ENCODE measurements at regions not wholly inside any gene's neighbourhood (a gene's known extent, or its start where the extent isn't known, plus 50 kb on each side); places are given as distances from the start of the nearest gene placed in this dataset.

- TF ChIP-seq EZH2 (IDR thresholded peaks at IDR 0.05; ENCODE audit: low read depth) = no peak
- TF ChIP-seq, protein P1, sequence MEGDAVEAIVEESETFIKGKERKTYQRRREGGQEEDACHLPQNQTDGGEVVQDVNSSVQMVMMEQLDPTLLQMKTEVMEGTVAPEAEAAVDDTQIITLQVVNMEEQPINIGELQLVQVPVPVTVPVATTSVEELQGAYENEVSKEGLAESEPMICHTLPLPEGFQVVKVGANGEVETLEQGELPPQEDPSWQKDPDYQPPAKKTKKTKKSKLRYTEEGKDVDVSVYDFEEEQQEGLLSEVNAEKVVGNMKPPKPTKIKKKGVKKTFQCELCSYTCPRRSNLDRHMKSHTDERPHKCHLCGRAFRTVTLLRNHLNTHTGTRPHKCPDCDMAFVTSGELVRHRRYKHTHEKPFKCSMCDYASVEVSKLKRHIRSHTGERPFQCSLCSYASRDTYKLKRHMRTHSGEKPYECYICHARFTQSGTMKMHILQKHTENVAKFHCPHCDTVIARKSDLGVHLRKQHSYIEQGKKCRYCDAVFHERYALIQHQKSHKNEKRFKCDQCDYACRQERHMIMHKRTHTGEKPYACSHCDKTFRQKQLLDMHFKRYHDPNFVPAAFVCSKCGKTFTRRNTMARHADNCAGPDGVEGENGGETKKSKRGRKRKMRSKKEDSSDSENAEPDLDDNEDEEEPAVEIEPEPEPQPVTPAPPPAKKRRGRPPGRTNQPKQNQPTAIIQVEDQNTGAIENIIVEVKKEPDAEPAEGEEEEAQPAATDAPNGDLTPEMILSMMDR (conservative IDR thresholded peaks at IDR 0.05) = no peak
These were observed 385.2 kb upstream of the DUSP10 start for GRCh38 chr1:222127096-222127495.

All from PC-9 (cell line).